NT2/D1 (cell line): ENCODE measurements at regions not wholly inside any gene's neighbourhood (a gene's known extent, or its start where the extent isn't known, plus 50 kb on each side); places are given as distances from the start of the nearest gene placed in this dataset.

ENCODE experiments used
- DNase-seq: peaks from one replicate; pipeline ENCODE4 v3.0.0-alpha.2; 2011; ENCODE audit warnings: low read depth, low spot score
- H3K27me3 ChIP-seq: 2 replicates; pipeline ENCODE4 v1.6.0; 2011; ENCODE audit warnings: mild to moderate bottlenecking; ENCODE audit not compliant: insufficient read length, insufficient read depth
- H3K36me3 ChIP-seq: 2 replicates; pipeline ENCODE4 v1.6.1; 2011; ENCODE audit warnings: mild to moderate bottlenecking, low read length, mixed read lengths; ENCODE audit not compliant: insufficient read depth, insufficient read length
- H3K4me1 ChIP-seq: 2 replicates; pipeline ENCODE4 v1.5.1; 2011; ENCODE audit not compliant: insufficient read depth, insufficient read length
- H3K4me3 ChIP-seq: 2 replicates; pipeline ENCODE4 v1.5.1; 2011; ENCODE audit warnings: low read depth; ENCODE audit not compliant: insufficient read length
- H3K9ac ChIP-seq: 2 replicates; pipeline ENCODE4 v1.6.0; 2011; ENCODE audit warnings: low read depth; ENCODE audit not compliant: insufficient read length
- H3K9me3 ChIP-seq: 2 replicates; pipeline ENCODE4 v1.5.1; 2011; ENCODE audit warnings: mild to moderate bottlenecking, low read length; ENCODE audit not compliant: insufficient read depth
- SUZ12 ChIP-seq: IDR thresholded peaks from 2 replicates; pipeline ENCODE4 v1.6.1; 2011; ENCODE audit not compliant: insufficient read length, insufficient read depth; ENCODE audit errors: extremely low read depth
- YY1 ChIP-seq: IDR thresholded peaks from 2 replicates; pipeline ENCODE4 v1.6.1; 2011; ENCODE audit not compliant: insufficient read length, insufficient read depth
- ZNF274 ChIP-seq: IDR thresholded peaks from 2 replicates; pipeline ENCODE4 v1.6.1; 2011; ENCODE audit warnings: mild to moderate bottlenecking, low read depth, low read length

GRCh38 chrX:10856797-10857196 is 236.4 kb upstream of the MID1 start:
- H3K4me3 ChIP-seq, result no peak overlapping the region
- no peak for DNase-seq
- H3K4me1 ChIP-seq, result no peaks in the 10 kb centered on the region
- no peak overlapping the region for H3K9ac ChIP-seq
- TF ChIP-seq ZNF274 (no peak), YY1 (no peak), SUZ12 (no peak)
- H3K36me3 ChIP-seq, result no peaks in the 10 kb centered on the region
- H3K27me3 ChIP-seq, result no peaks in the 10 kb centered on the region
- no peaks in the 10 kb centered on the region for H3K9me3 ChIP-seq

GRCh38 chrX:10859353-10859752 is 239.0 kb upstream of the MID1 start:
- DNase-seq, result no peak
- H3K9ac ChIP-seq, result no peak overlapping the region
- no peak overlapping the region for H3K4me3 ChIP-seq
- H3K9me3 ChIP-seq, result no peaks in the 10 kb centered on the region
- H3K4me1 ChIP-seq, result no peaks in the 10 kb centered on the region
- no peak for TF ChIP-seq ZNF274
- TF ChIP-seq SUZ12, result no peak
- no peak for TF ChIP-seq YY1
- no peaks in the 10 kb centered on the region for H3K27me3 ChIP-seq
- no peaks in the 10 kb centered on the region for H3K36me3 ChIP-seq

GRCh38 chrX:10875995-10876394 is 235.1 kb upstream of the HCCS start:
- Histone ChIP-seq H3K27me3 (no peaks in the 10 kb centered on the region), H3K9me3 (no peaks in the 10 kb centered on the region), H3K4me1 (no peaks in the 10 kb centered on the region), H3K4me3 (no peak overlapping the region), H3K36me3 (no peaks in the 10 kb centered on the region), H3K9ac (no peak overlapping the region)
- TF ChIP-seq SUZ12, result no peak
- no peak for TF ChIP-seq YY1
- no peak for TF ChIP-seq ZNF274
- no peak for DNase-seq

- TF ChIP-seq ZNF274, result no peak
- Histone ChIP-seq H3K4me3 (no peak overlapping the region), H3K9me3 (no peaks in the 10 kb centered on the region), H3K9ac (no peak overlapping the region), H3K27me3 (no peaks in the 10 kb centered on the region), H3K36me3 (no peaks in the 10 kb centered on the region), H3K4me1 (no peaks in the 10 kb centered on the region)
- DNase-seq, result no peak
Observed at GRCh38 chrX:10882484-10882883, 228.6 kb upstream of the HCCS start.

GRCh38 chrX:10884246-10884645 is 226.9 kb upstream of the HCCS start:
- Histone ChIP-seq H3K4me1 (no peaks in the 10 kb centered on the region), H3K36me3 (no peaks in the 10 kb centered on the region), H3K27me3 (no peaks in the 10 kb centered on the region), H3K9me3 (no peaks in the 10 kb centered on the region), H3K4me3 (no peak overlapping the region), H3K9ac (no peak overlapping the region)
- no peak for DNase-seq
- no peak for TF ChIP-seq ZNF274
- TF ChIP-seq YY1, result no peak
- no peak for TF ChIP-seq SUZ12

- H3K4me3 ChIP-seq, result no peak overlapping the region
- H3K9me3 ChIP-seq, result 0 out of 2 replicates have a peak, but pooled peaks cover 6% of the 10 kb centered on the region
- no peaks in the 10 kb centered on the region for H3K4me1 ChIP-seq
- H3K27me3 ChIP-seq, result no peaks in the 10 kb centered on the region
- TF ChIP-seq SUZ12, result no peak
- no peak for TF ChIP-seq YY1
- TF ChIP-seq ZNF274, result no peak
- no peaks in the 10 kb centered on the region for H3K36me3 ChIP-seq
- no peak for DNase-seq
- no peak overlapping the region for H3K9ac ChIP-seq
Observed at GRCh38 chrX:10892621-10893225, 218.4 kb upstream of the HCCS start.

GRCh38 chrX:10893366-10893765 is 217.8 kb upstream of the HCCS start:
- Histone ChIP-seq H3K36me3 (no peaks in the 10 kb centered on the region), H3K9me3 (0 out of 2 replicates have a peak, but pooled peaks cover 6% of the 10 kb centered on the region), H3K9ac (no peak overlapping the region), H3K4me3 (no peak overlapping the region), H3K4me1 (no peaks in the 10 kb centered on the region), H3K27me3 (no peaks in the 10 kb centered on the region)
- no peak for DNase-seq
- TF ChIP-seq SUZ12 (no peak), YY1 (no peak), ZNF274 (no peak)
